Sigmoid colon (tissue), 6 donors: ENCODE measurements at regions not wholly inside any gene's neighbourhood (a gene's known extent, or its start where the extent isn't known, plus 50 kb on each side); places are given as distances from the start of the nearest gene placed in this dataset.

Experiments
- DNase-seq: peaks from one replicate; pipeline ENCODE4 v3.0.0-alpha.2; 2019
- H3K27ac ChIP-seq, 4 donors: fragments of 200-600 bp; sonication (generic); one replicate each; pipeline ENCODE4 v1.5.1; 2016 to 2019; ENCODE audit warnings: mild to moderate bottlenecking in 1 of 4
- H3K27me3 ChIP-seq, 3 donors: fragments of 200-600 bp; sonication (generic); one replicate each; pipeline ENCODE4 v1.5.1; 2019; ENCODE audit warnings: mild to moderate bottlenecking in 1 of 3
- H3K36me3 ChIP-seq, 4 donors: fragments of 200-600 bp; sonication (generic); one replicate each; pipeline ENCODE4 v1.5.1; 2016 to 2019
- H3K4me1 ChIP-seq, 4 donors: fragments of 200-600 bp; sonication (generic); one replicate each; pipeline ENCODE4 v1.5.1; 2017 to 2019
- H3K4me3 ChIP-seq, 4 donors: fragments of 200-600 bp; sonication (generic); one replicate each; pipeline ENCODE4 v1.5.1; 2017 to 2019; ENCODE audit warnings: mild to moderate bottlenecking in 2 of 4, moderate library complexity in 1 of 4
- H3K9me3 ChIP-seq, 4 donors: fragments of 200-600 bp in 3 of 4; sonication (generic) in 3 of 4; one replicate each; pipeline versions ENCODE4 v1.5.1 to v1.6.1; 2013 to 2019
- EP300 ChIP-seq, 4 donors: sonication (generic); formaldehyde crosslinking; IDR thresholded peaks; one replicate each; pipeline ENCODE4 v1.6.1; 2017; ENCODE audit warnings: antibody characterized with exemption in 4 of 4
- POLR2A ChIP-seq, 2 donors: fragments of 450-650 bp; IDR thresholded peaks; one replicate each; pipeline ENCODE4 v1.6.1; 2016; ENCODE audit warnings: antibody characterized with exemption in 2 of 2, mild to moderate bottlenecking in 2 of 2, moderate library complexity in 2 of 2
- POLR2AphosphoS5 ChIP-seq, 4 donors: sonication (generic); formaldehyde crosslinking; IDR thresholded peaks; one replicate each; pipeline ENCODE4 v1.6.1; 2017; ENCODE audit warnings: antibody characterized with exemption in 4 of 4
- WGBS, 2 donors: extraction: QIAGEN DNeasy Blood & Tissue Kit; methylation state at CpG; one replicate each; pipeline ENCODE4 v1.1.7; 2013; 5-methylcytosine and 5-hydroxymethylcytosine counted together
- intact Hi-C: fragments of 100-400 bp; cut with DNase I; formaldehyde crosslinking; loops from one replicate; pipeline ENCODE4 v1.15.1; 2023
- TF ChIP-seq, protein P1 (sequence below), 4 experiments: fragments of 450-650 bp in 3 of 4; fragments of 200-600 bp in 1 of 4; IDR thresholded peaks; one replicate each; pipeline ENCODE4 v1.5.1; 2016 to 2019; ENCODE audit warnings: antibody characterized with exemption in 4 of 4, mild to moderate bottlenecking in 3 of 4, moderate library complexity in 2 of 4
- donor health status: healthy with polysubstance abuse.
- donor health status: healthy.

DNA sequence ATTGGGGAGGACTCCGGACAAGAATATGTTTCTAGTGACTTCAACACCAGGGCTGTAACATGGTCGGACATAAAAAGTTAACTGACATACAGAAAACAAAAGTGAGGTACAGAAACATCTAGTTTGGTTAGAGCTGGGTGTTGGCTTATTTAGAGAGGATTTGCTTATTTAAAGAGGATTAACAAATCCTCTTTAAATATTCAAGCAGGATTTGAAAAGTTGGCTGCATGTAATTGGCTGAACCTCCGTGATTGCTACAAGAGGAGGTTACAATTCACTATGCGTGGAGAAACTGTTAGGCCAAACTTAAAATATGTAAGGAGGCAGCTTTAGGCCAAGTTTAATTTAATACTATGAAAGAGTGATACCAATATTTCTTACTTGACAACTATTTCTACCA lies 2707.4 kb downstream of the ARAP2 start:
- DNase-seq: no peak
- WGBS, 2 donors: 86 to 88% methylated on average over 4 of the region's 4 CpGs
- TF ChIP-seq EP300 (IDR thresholded peaks at IDR 0.05) (no peak), POLR2A (IDR thresholded peaks at IDR 0.05) (no peak), POLR2AphosphoS5 (IDR thresholded peaks at IDR 0.05) (no peak)
- TF ChIP-seq, protein P1, sequence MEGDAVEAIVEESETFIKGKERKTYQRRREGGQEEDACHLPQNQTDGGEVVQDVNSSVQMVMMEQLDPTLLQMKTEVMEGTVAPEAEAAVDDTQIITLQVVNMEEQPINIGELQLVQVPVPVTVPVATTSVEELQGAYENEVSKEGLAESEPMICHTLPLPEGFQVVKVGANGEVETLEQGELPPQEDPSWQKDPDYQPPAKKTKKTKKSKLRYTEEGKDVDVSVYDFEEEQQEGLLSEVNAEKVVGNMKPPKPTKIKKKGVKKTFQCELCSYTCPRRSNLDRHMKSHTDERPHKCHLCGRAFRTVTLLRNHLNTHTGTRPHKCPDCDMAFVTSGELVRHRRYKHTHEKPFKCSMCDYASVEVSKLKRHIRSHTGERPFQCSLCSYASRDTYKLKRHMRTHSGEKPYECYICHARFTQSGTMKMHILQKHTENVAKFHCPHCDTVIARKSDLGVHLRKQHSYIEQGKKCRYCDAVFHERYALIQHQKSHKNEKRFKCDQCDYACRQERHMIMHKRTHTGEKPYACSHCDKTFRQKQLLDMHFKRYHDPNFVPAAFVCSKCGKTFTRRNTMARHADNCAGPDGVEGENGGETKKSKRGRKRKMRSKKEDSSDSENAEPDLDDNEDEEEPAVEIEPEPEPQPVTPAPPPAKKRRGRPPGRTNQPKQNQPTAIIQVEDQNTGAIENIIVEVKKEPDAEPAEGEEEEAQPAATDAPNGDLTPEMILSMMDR (IDR thresholded peaks at IDR 0.05): no peak
- Histone ChIP-seq H3K4me1 (no peaks in the 10 kb centered on the region), H3K9me3 (no peaks in the 10 kb centered on the region), H3K4me3 (no peak overlapping the region), H3K36me3 (no peaks in the 10 kb centered on the region), H3K27ac (no peak overlapping the region), H3K27me3 (no peaks in the 10 kb centered on the region)
- intact Hi-C loops: no loop called here

DNA sequence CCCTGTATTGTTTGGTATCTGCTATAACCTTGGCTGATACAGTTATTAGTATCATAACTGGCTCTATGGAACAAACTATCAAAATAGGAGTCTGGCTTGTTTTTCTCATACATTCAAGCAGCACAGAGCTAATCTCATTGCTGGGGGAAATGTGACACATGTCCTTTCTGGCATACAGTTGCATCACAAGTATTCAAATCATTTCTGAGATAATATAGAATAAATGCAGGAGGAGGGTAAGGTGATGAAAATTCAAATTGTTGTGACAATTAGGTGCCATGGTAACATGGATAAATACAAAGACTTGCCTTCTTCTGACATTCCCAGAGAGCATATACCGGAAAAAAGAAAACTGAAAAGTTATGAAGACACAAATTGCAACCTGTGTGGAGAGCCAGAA lies 2706.8 kb downstream of the ARAP2 start:
- no peak overlapping the region for H3K27ac ChIP-seq
- no peaks in the 10 kb centered on the region for H3K36me3 ChIP-seq
- H3K27me3 ChIP-seq: no peaks in the 10 kb centered on the region
- no peaks in the 10 kb centered on the region for H3K9me3 ChIP-seq
- H3K4me1 ChIP-seq: no peaks in the 10 kb centered on the region
- whole genome bisulfite sequencing, 2 donors: 78 to 89% methylated on average over 1 of the region's 1 CpG
- TF ChIP-seq POLR2A (IDR thresholded peaks at IDR 0.05) (no peak), EP300 (IDR thresholded peaks at IDR 0.05) (no peak), POLR2AphosphoS5 (IDR thresholded peaks at IDR 0.05) (no peak)
- TF ChIP-seq, protein P1 (IDR thresholded peaks at IDR 0.05): no peak
- no peak for DNase-seq
- no peak overlapping the region for H3K4me3 ChIP-seq
- intact Hi-C loops: no loop called here

DNA sequence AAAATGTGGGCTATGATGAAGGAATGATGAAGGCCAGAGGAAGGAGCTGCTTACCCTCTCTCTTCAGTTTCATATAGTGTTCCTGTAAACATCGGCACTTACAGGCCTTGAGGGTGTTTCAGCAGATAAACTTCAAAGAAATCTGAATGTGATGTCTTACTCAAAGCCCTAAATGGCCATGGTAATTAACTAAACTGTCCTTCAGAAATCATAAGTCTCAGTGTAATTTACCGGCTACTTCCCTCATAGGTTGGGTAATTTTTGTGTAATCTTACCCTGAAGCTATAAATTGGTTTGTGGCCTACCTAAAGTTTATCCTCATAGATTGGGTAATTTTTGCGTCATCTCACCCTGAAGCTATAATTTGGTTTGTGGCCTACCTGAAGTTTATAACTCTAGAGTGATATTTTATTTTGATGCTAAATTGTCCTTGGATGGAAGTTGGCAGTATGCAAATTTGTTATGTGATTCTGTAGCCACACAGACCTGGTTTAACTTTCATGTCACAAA lies 2700.3 kb downstream of the ARAP2 start:
- intact Hi-C loops: no loop called here

GRCh38 chr4:33551244-33551643 lies 2693.1 kb downstream of the ARAP2 start:
- Histone ChIP-seq H3K4me3 (no peak overlapping the region), H3K36me3 (no peaks in the 10 kb centered on the region), H3K27me3 (no peaks in the 10 kb centered on the region), H3K4me1 (no peaks in the 10 kb centered on the region), H3K27ac (no peak overlapping the region), H3K9me3 (peaks cover 0 to under 1% (median 0%) of the 10 kb centered on the region in 4 donors)
- intact Hi-C loops: no loop called here
- 76 to 84% methylated on average over 3 of the region's 3 CpGs for WGBS, 2 donors
- DNase-seq: no peak
- TF ChIP-seq, protein P1 (IDR thresholded peaks at IDR 0.05): no peak
- TF ChIP-seq POLR2AphosphoS5 (IDR thresholded peaks at IDR 0.05) (no peak), EP300 (IDR thresholded peaks at IDR 0.05) (no peak), POLR2A (IDR thresholded peaks at IDR 0.05) (no peak)

More for the DNA sequence above, 2700.3 kb downstream of the ARAP2 start:
- 88 to 91% methylated on average over 3 of the region's 3 CpGs for WGBS, 2 donors
- Histone ChIP-seq H3K27me3 (no peaks in the 10 kb centered on the region), H3K9me3 (peaks cover 0 to 13% (median 0%) of the 10 kb centered on the region in 4 donors), H3K27ac (no peak overlapping the region), H3K4me1 (no peaks in the 10 kb centered on the region), H3K4me3 (no peak overlapping the region), H3K36me3 (no peaks in the 10 kb centered on the region)
- TF ChIP-seq, protein P1 (IDR thresholded peaks at IDR 0.05): no peak
- TF ChIP-seq POLR2AphosphoS5 (IDR thresholded peaks at IDR 0.05) (no peak), EP300 (IDR thresholded peaks at IDR 0.05) (no peak), POLR2A (IDR thresholded peaks at IDR 0.05) (no peak)
- DNase-seq: no peak

DNA sequence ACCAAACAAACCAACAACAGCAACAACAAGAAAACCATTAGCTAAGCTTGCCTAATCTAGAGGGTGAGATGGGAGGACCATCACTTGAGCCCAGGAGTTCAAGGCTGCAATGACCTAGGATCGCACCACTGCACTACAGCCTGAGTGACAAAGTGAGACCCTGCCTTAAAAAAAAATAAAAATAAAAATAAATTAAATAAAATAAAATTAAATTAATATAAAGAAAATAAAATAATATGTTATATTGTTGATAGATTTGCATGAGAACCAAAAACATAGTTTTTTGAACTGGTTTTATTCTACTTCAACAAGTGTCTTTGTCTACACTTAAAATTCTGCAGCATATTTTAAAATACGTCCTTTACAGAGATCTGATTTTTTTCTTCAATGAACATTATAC lies 2683.1 kb downstream of the ARAP2 start:
- Histone ChIP-seq H3K27ac (no peak overlapping the region), H3K36me3 (no peaks in the 10 kb centered on the region), H3K9me3 (no peaks in the 10 kb centered on the region), H3K4me3 (no peak overlapping the region), H3K4me1 (no peaks in the 10 kb centered on the region), H3K27me3 (no peaks in the 10 kb centered on the region)
- no peak for DNase-seq
- 89 to 93% methylated on average over 2 of the region's 2 CpGs for WGBS, 2 donors
- intact Hi-C loops: no loop called here
- no peak for TF ChIP-seq EP300 (IDR thresholded peaks at IDR 0.05)
- no peak for TF ChIP-seq POLR2A (IDR thresholded peaks at IDR 0.05)
- TF ChIP-seq, protein P1 (IDR thresholded peaks at IDR 0.05): no peak
- TF ChIP-seq POLR2AphosphoS5 (IDR thresholded peaks at IDR 0.05): no peak
